Stomach (tissue), 4 donors: ENCODE measurements at regions not wholly inside any gene's neighbourhood (a gene's known extent, or its start where the extent isn't known, plus 50 kb on each side); places are given as distances from the start of the nearest gene placed in this dataset.

ENCODE experiments used
- POLR2A ChIP-seq, 4 donors: fragments of 450-650 bp; IDR thresholded peaks; one replicate each; pipeline ENCODE4 v1.6.1; 2016; ENCODE audit warnings: antibody characterized with exemption in 4 of 4, control low read depth in 2 of 4, mild to moderate bottlenecking in 1 of 4, moderate library complexity in 1 of 4
- POLR2AphosphoS5 ChIP-seq, 3 donors: sonication (generic); formaldehyde crosslinking; IDR thresholded peaks; one replicate each; pipeline ENCODE4 v1.6.1; 2016; ENCODE audit warnings: antibody characterized with exemption in 3 of 3
- TF ChIP-seq, protein P1 (sequence below), 7 experiments: fragments of 450-650 bp in 4 of 7; fragments of 200-600 bp in 3 of 7; sonication (generic) in 3 of 7; IDR thresholded peaks; one replicate each; pipeline ENCODE4 v1.5.1; 2016 to 2019; ENCODE audit warnings: antibody characterized with exemption in 7 of 7, control low read depth in 2 of 7, mild to moderate bottlenecking in 1 of 7

DNA sequence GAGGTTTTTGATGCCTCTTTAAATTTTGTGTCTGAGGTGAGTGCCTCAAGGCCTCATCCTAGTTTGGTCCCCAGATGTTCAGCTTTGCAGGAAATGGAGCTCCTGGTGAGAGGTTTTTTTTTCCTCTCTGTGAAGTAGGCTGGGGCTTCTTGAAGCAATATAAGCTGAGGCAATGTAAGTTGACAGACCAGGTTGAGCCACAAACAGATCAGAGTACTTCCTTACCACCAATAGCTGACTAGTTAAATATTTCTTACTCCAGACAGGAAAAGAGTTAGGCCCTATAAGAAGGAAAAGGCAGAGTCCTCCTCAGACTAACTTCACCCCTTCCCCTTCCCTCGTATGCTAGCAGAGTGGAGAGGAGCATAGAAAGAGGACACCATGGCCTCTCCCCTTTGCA lies 341.0 kb downstream of the LMO4 start:
- TF ChIP-seq, protein P1, sequence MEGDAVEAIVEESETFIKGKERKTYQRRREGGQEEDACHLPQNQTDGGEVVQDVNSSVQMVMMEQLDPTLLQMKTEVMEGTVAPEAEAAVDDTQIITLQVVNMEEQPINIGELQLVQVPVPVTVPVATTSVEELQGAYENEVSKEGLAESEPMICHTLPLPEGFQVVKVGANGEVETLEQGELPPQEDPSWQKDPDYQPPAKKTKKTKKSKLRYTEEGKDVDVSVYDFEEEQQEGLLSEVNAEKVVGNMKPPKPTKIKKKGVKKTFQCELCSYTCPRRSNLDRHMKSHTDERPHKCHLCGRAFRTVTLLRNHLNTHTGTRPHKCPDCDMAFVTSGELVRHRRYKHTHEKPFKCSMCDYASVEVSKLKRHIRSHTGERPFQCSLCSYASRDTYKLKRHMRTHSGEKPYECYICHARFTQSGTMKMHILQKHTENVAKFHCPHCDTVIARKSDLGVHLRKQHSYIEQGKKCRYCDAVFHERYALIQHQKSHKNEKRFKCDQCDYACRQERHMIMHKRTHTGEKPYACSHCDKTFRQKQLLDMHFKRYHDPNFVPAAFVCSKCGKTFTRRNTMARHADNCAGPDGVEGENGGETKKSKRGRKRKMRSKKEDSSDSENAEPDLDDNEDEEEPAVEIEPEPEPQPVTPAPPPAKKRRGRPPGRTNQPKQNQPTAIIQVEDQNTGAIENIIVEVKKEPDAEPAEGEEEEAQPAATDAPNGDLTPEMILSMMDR (IDR thresholded peaks at IDR 0.05), result no peak
- TF ChIP-seq POLR2AphosphoS5 (IDR thresholded peaks at IDR 0.05) (no peak), POLR2A (IDR thresholded peaks at IDR 0.05) (no peak)
